HG03469 (cell line): ENCODE measurements at regions not wholly inside any gene's neighbourhood (a gene's known extent, or its start where the extent isn't known, plus 50 kb on each side); places are given as distances from the start of the nearest gene placed in this dataset.

ENCODE experiments used
- ATAC-seq: cut with Tn5 transposase; IDR thresholded peaks from one replicate; pipeline ENCODE4 v1.9.1; 2021; ENCODE audit warnings: mild to moderate bottlenecking, moderate library complexity, moderate number of reproducible peaks; ENCODE audit not compliant: unreplicated experiment

GRCh38 chr10:4017336-4017735 lies 232.3 kb upstream of the KLF6 start:
- ATAC-seq: no peak

- no peak for ATAC-seq
Observed at GRCh38 chr10:4016214-4016740, 231.3 kb upstream of the KLF6 start.

GRCh38 chr10:4013651-4014121 lies 228.7 kb upstream of the KLF6 start:
- ATAC-seq: peak; percentile 61

GRCh38 chr10:4012848-4013247 lies 227.8 kb upstream of the KLF6 start:
- no peak for ATAC-seq

GRCh38 chr10:4011136-4011812 lies 226.3 kb upstream of the KLF6 start:
- ATAC-seq: no peak

GRCh38 chr10:4008676-4009382 lies 223.8 kb upstream of the KLF6 start:
- no peak for ATAC-seq

GRCh38 chr10:4007771-4008170 lies 222.8 kb upstream of the KLF6 start:
- no peak for ATAC-seq

- no peak for ATAC-seq
Observed at GRCh38 chr10:4006858-4007257, 221.8 kb upstream of the KLF6 start.

- ATAC-seq: no peak
Observed at GRCh38 chr10:4006051-4006450, 221.0 kb upstream of the KLF6 start.

- no peak for ATAC-seq
Observed at GRCh38 chr10:4004990-4005389, 220.0 kb upstream of the KLF6 start.

- ATAC-seq: no peak
Observed at GRCh38 chr10:4004144-4004543, 219.1 kb upstream of the KLF6 start.

- no peak for ATAC-seq
Observed at GRCh38 chr10:4003348-4003973, 218.5 kb upstream of the KLF6 start.

GRCh38 chr10:4001811-4002210 lies 216.8 kb upstream of the KLF6 start:
- ATAC-seq: no peak

GRCh38 chr10:3999642-4000041 lies 214.6 kb upstream of the KLF6 start:
- ATAC-seq: no peak

GRCh38 chr10:3996697-3997096 lies 211.7 kb upstream of the KLF6 start:
- ATAC-seq: no peak

GRCh38 chr10:3995302-3996210 lies 210.5 kb upstream of the KLF6 start:
- no peak for ATAC-seq

GRCh38 chr10:3992382-3993178 lies 207.6 kb upstream of the KLF6 start:
- no peak for ATAC-seq

- no peak for ATAC-seq
Observed at GRCh38 chr10:3990307-3990706, 205.3 kb upstream of the KLF6 start.

- no peak for ATAC-seq
Observed at GRCh38 chr10:3987143-3987974, 202.3 kb upstream of the KLF6 start.
